Right renal cortex interstitium (tissue), 3 donors: ENCODE measurements at regions not wholly inside any gene's neighbourhood (a gene's known extent, or its start where the extent isn't known, plus 50 kb on each side); places are given as distances from the start of the nearest gene placed in this dataset.
A peak's percentile ranks its signal among the peaks of the same experiment; 100 is the strongest.
"Not testable (repeated sequence)": the region's sequence is repeated elsewhere in the genome, so short reads cannot be mapped to it uniquely, and the experiment has no call there.

ENCODE experiments used
- DNase-seq, 3 donors: peaks; one replicate each; pipeline ENCODE4 v3.0.0-alpha.2; 2013; ENCODE audit warnings: low read depth in 3 of 3, low spot score in 2 of 3

DNA sequence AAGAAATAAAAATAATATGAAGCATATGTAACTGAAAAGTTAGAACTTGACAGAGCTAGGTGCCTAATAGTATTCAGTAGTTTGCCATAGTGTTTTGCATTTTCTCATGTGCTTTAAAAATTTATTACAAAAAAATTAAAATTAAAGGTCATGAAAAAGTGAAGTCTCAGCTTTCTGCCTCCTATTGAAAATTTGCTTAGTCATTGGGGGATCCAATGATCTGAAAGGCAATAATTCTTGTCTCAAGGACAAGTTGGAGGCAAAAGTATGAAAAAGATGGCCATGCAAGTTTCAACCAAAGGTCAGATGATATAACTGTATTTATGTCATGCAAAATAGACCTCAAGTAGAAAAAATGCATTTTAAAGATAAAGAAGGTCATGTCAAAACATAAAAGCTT lies 140.7 kb downstream of the DUSP10 start:
- no peak for DNase-seq

DNA sequence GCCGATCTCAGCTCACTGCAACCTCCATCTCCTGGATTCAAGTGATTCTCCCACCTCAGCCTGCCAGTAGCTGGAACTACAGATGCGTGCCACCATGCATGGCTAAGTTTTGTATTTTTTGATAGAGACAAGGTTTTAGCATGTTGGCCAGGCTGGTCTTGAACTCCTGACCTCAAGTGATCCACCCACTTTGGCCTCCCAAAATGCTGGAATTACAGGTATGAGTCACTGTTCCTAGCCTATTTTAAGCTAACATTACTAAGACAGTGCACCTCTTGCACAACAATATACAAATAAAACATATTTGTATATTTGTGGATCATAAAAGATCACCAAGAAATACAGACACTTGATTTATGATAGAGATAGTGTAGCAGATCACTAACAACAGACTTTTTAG lies 139.1 kb downstream of the DUSP10 start:
- DNase-seq: no peak

DNA sequence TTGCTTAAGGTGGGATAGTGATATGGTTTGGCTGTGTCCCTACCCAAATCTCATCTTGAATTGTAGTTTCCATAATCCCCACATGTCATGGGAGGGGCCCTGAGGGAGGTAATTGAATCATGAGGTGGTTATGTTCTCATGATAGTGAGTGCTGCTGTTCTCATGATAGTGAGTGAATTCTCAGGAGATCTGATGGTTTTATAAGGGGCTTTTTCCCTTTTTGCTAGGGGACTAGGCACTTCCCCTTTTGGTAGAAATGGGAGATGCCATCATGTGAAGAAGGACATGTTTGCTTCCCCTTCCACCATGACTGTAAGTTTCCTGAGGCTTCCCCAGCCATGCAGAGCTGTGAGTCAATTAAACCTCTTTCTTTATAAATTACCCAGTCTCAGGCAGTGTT lies 137.5 kb downstream of the DUSP10 start:
- not testable (repeated sequence) for DNase-seq

GRCh38 chr1:221604948-221605347 lies 136.9 kb downstream of the DUSP10 start:
- DNase-seq: no peak

DNA sequence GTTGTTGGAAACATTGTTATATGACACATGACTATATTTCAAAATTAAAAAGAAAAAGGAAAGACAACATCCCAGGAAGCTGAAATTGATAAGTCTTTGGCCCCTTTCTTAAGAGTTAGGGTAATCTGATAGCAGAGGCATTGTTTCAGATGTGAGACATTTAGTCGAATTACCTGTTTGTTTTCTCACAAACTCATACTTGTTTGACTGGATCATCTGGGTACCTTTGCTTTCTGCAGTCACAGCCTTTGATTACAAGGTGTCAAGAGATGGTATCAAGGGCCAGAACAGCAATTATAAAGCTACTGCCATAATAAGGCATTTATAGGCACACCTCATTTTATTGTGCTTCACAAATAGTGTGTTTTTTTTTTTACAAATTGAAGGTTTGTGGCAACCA lies 136.3 kb downstream of the DUSP10 start:
- DNase-seq: no peak

DNA sequence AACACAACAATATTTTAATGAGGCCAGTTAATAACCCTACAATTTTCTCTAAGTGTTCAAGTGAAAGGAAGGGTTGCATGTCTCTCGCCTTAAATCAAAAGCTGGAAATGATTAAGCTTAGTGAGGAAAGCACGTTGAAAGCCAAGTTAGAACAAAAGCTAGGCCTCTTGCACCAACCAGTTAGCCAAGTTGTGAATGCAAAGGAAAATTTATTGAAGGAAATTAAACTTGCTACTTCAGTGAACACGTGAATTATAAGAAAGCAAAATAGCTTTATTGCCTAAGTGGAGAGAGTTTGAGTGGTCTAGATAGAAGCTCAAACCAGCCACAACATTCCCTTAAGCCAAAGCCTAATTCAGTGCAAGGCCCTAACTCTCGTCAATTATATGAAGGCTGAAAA lies 135.6 kb downstream of the DUSP10 start:
- DNase-seq: peak in 1 of 3 donors; percentile 21

DNA sequence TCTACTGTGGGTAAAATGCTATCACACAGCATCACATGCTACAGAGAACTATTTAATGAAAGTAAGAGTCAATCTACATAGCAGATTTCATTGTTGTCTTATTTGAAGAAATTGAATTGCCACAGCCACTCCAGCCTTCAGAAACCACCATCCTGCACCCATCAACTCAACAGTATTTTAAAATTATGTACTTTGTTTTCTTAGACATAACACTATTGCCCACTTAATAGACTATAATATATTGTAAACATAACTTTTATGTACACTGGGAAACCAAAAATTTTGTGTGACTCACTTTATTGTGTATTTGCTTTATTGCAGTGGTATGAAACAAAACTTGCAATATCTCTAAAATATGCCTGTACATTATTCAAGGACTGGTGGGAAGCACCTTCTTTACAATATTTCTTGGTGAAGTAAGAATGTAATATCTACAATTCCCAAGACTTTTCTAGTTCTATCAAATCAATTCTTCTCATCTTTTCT lies 133.0 kb downstream of the DUSP10 start:
- no peak for DNase-seq

DNA sequence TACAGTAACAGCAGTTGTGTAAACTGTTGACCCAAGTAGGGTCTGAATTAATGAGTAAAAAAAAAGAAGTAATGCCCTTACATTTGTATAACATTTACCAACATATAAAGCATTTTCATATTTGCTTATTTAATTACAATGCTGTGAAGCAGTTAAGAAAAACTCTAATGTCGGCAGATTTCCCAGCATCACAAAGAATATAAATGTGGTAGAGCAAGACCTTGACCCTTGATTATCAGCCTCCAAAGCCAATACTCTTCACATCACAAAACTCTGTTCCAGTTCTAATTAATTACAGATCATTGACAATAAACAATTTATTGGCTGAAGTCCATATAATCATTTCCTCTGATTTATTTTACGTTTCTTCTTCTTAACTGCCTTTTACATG lies 130.2 kb downstream of the DUSP10 start:
- no peak for DNase-seq

DNA sequence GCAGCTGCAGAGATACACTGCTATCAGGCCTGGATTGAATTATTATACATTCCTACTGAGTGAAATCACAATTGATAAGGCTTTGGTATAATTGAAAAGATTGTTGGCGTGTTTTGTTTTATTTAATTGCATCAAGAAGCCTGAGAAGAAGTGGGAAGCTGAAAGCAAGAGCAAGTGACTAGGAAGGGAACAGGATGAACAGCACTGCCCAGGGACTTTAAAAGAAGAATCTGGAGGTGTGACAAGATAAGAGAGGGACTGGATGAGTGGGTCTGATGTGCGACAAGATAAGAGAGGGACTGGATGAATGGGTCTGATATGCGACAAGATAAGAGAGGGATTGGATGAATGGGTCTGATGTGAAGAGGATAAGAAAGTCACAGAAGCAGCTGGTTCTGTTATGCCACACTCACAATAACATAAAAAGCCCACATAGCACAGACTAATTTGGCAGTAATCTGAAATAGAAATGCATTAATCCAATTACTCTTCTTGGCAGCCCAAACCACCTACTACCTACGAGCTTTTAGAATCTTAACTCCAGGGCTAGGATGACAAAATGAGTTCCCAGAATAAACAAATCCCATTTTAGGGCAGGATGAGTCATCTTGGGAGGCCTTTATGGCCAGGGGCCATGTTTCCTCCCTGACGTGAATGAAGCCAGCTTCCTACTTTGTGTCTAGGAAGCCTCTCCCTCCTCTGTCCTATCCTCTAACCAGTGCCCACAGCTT lies 129.7 kb downstream of the DUSP10 start:
- no peak for DNase-seq

DNA sequence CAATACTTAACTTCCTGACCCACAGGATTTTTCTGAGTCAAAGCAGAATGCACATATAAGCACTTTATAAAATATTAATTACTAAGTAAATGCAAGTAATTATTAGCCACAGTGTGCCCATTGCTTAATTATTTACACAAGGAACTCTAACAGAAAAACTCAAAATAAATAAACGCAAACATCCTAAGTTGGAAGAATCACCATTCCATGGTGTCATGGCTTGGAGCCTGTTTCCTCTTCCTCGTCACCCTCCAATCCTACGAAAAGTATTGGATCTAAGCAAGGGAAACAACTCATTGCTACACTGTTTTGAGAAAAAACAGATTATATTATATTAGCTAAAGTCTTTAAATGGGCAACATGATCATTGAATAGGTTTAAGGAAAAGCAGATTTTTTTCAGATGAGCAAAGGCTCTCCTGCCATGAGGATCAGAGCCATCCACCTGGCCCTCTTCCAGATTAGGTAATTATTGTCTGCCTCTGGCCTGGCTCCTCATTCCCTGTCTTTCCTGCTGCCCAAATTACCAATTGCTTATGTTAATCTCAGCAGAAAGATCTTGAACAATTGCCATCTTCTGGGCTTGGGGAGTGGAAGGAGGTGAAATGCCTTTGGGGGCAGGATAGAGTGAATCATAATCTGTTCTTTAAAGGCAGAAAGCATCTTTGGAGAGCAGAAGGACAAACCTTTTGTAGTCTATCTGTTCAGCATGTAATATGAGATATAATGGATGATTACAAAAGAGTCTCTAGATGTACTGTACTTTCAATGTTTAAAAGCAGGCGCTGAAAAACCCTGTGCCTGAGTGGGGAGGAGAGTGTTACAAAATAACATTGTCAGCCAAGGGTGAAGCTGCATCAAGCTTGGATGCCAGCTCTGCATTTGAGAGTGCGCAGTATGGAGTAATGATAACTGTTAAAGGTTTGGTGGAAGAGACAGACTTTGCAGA lies 121.2 kb downstream of the DUSP10 start:
- DNase-seq: no peak

- DNase-seq: no peak
Observed at GRCh38 chr1:221621683-221622082, 120.2 kb downstream of the DUSP10 start.

DNA sequence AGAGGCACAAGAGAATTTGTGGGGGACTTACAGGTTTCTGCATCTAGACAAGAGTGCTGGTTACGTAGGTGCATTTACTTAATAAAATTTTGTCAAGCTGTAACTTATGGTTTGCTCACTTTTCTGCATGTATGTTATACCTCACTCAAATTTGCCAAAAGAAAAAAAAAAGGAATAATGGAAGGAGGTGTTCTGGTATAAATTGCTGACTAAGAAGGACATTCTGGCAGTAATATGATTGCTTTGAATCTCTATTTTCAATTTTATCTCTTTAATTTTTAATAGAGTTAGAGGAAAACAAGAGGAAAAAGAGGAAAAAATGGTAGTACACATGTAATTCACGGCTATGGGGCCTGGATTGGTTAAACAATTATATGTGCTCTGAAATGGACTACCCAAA lies 119.5 kb downstream of the DUSP10 start:
- DNase-seq: no peak

DNA sequence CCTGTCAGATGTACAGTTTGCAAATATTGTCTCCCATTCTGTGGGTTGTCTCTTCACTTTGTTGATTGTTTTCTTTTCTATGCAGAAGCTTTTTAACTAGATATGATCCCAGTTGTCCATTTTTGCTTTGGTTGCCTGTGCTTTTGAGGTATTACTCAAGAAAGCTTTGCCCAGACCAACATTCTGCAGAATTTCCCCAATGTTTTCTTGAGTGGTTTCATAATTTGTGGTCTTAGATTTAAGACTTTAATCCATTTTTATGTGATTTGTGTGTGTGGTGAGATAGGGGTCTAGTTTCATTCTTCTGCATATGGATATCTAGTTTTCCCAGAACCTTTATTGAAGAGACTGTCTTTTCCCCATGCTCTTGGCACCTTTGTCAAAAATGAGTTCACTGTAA lies 116.9 kb downstream of the DUSP10 start:
- no peak for DNase-seq

- no peak for DNase-seq
Observed at GRCh38 chr1:221626041-221626440, 115.8 kb downstream of the DUSP10 start.

GRCh38 chr1:221630236-221630635 lies 111.7 kb downstream of the DUSP10 start:
- DNase-seq: no peak

- DNase-seq: no peak
Observed at GRCh38 chr1:221631556-221631955, 110.3 kb downstream of the DUSP10 start.

- no peak for DNase-seq
Observed at GRCh38 chr1:221632072-221632471, 109.8 kb downstream of the DUSP10 start.

DNA sequence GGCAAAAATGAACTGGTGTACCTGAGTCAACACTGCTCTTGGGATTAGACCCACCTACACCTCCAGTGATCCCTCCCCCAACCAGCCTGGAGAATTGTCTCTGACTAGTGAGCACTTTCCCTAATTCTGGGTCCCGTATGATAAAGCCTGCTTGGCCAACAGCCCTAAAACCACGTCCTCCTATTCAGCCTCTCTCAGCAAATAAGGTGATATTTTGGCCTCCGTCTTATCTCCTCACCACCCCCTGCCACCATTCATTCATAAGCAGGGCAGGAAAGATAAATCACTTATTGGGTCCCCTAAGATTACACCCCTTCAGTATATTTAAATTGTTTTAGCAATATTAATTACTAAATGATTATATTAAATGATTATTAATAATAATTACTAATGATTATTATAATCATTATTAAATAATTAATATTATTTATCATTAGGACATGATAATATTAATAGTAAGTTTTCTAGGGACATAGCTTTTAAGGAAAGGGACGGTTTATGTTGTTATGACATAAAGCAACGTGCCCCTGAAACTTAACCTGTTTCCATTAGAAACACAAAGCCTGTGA lies 108.0 kb downstream of the DUSP10 start:
- DNase-seq: no peak

- no peak for DNase-seq
Observed at GRCh38 chr1:221634606-221635005, 107.3 kb downstream of the DUSP10 start.

- DNase-seq: no peak
Observed at GRCh38 chr1:221635305-221635704, 106.6 kb downstream of the DUSP10 start.

DNA sequence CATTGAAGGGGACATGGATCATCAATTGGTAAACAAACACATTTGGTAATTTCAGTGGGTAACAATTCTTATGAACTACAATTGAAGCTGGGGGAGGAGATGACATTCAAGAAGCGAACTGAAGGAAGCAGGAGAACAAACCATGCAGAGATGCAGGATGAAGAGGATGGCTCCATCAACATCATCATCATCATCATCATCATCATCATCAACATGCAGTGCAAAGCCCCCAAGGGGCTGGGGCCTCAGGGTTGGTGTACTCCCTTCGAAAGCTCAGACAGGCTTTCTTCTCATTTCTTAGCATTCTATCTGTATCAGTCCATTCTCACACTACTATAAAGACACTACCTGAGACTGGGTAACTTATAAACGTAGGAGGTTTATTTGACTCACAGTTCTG lies 105.8 kb downstream of the DUSP10 start:
- no peak for DNase-seq

- DNase-seq: no peak
Observed at GRCh38 chr1:221636967-221637366, 104.9 kb downstream of the DUSP10 start.
